Stimulated activated naive CD8-positive, alpha-beta T cell treated with anti-CD3 and anti-CD28 coated beads, Interleukin-15, amount 100 ng/mL, for 72 hours (primary cell): ENCODE measurements at regions not wholly inside any gene's neighbourhood (a gene's known extent, or its start where the extent isn't known, plus 50 kb on each side); places are given as distances from the start of the nearest gene placed in this dataset.

Experiments
- ATAC-seq: fragments of 150-1000 bp; cut with Tn5 transposase; 2 replicates; pipeline ENCODE4 v1.10.0; 2021; ENCODE audit warnings: mild to moderate bottlenecking, moderate library complexity
- DNase-seq, 2 donors: peaks; one replicate each; pipeline ENCODE4 v3.0.0; 2021 to 2022
- H3K27ac Mint-ChIP-seq, 2 donors: one replicate each; pipeline ENCODE4 v1.8.0; 2022; ENCODE audit warnings: mild to moderate bottlenecking in 2 of 2, mixed read lengths in 2 of 2, moderate library complexity in 2 of 2
- H3K27me3 Mint-ChIP-seq: one replicate; pipeline ENCODE4 v1.8.0; 2022; ENCODE audit warnings: mixed read lengths
- H3K4me1 Mint-ChIP-seq: one replicate; pipeline ENCODE4 v1.8.0; 2022; ENCODE audit warnings: mild to moderate bottlenecking, mixed read lengths
- H3K4me3 Mint-ChIP-seq, 2 donors: one replicate each; pipeline ENCODE4 v1.8.0; 2022; ENCODE audit warnings: mild to moderate bottlenecking in 2 of 2, mixed read lengths in 2 of 2, moderate library complexity in 1 of 2
- H3K9me3 Mint-ChIP-seq, 2 donors: one replicate each; pipeline ENCODE4 v1.8.0; 2022; ENCODE audit warnings: mixed read lengths in 2 of 2

DNA sequence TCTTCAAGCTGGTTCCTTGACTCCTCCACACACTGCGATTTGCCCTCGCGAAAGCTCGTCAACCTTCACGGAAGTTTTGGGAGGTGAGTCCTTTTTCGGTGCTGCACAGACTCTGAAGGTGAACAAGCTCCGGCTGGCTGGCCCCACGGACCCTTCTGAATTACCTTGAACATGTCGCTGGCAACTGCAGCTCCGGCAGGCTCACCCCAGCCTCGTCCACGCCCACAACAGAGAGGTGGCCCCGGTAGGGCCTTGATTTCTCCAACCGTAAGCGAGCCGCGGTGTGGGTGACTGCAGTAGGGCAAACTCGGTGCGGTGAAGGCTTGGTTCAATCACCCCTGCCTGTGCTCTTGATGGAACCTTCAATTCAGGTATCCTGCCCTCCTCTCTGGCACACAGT is 1020.7 kb upstream of the GOT2 start:
- ATAC-seq, result no peak
- DNase-seq, result no peak
- Mint-ChIP-seq H3K4me1 (no peaks in the 10 kb centered on the region), H3K4me3 (no peak overlapping the region), H3K9me3 (peaks cover 0 to 8% of the 10 kb centered on the region in 2 donors), H3K27me3 (no peaks in the 10 kb centered on the region), H3K27ac (no peak overlapping the region)

GRCh38 chr16:59749662-59750336 is 1015.7 kb upstream of the GOT2 start:
- Mint-ChIP-seq H3K27me3 (no peaks in the 10 kb centered on the region), H3K4me3 (no peak overlapping the region), H3K27ac (no peak overlapping the region), H3K9me3 (peaks cover 6 to 10% of the 10 kb centered on the region in 2 donors), H3K4me1 (no peaks in the 10 kb centered on the region)
- ATAC-seq (no peak), DNase-seq (no peak)

DNA sequence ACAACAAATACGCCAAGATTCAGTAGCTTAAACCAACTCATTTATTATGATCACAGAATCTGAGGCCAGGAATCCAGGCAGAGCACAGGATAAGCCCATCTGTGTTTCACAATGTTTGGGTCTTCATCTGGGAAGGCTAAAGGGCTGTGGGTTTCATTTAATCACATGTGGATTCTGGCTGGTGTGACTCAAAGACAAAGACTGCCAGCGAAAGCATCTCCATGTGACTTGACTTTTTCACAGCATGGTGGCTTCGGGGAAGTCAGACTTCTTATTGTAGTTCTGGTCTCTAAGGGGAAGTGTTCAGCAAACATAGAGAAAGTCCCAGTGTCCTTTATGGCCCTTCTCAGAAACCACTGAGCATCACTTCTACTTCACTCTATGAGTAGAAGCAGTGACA is 1014.4 kb upstream of the GOT2 start:
- ATAC-seq, result no peak
- no peak overlapping the region for H3K27ac Mint-ChIP-seq

GRCh38 chr16:59743504-59743903 is 1009.4 kb upstream of the GOT2 start:
- no peak overlapping the region for H3K27ac Mint-ChIP-seq
- H3K27me3 Mint-ChIP-seq, result no peaks in the 10 kb centered on the region
- H3K9me3 Mint-ChIP-seq, result peaks cover 6 to 15% of the 10 kb centered on the region in 2 donors
- ATAC-seq, result no peak
- no peaks in the 10 kb centered on the region for H3K4me1 Mint-ChIP-seq
- H3K4me3 Mint-ChIP-seq, result no peak overlapping the region
- DNase-seq, result no peak

More for the DNA sequence above, 1014.4 kb upstream of the GOT2 start:
- Mint-ChIP-seq H3K4me3 (no peak overlapping the region), H3K4me1 (no peaks in the 10 kb centered on the region), H3K27me3 (no peaks in the 10 kb centered on the region), H3K9me3 (peaks cover 6 to 16% of the 10 kb centered on the region in 2 donors)
- no peak for DNase-seq

DNA sequence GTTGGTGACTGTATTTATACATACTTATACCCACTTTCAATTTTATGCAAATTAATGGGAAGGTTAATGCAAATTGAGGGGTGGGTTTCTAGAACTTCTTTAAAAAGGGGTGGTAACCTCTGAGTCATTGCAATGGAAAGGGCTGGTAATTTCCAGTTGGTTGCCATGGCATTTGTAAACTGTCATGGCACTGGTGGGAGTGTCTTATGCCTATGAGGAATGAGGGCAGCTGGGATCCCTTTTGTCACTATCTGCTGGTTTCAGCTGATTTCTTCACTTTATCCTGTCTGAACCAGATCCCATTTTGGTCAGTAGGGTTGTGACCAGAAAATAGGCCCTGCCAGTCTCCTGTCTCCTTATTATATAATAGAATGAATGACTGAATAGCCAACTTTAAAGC is 1006.7 kb upstream of the GOT2 start:
- ATAC-seq (no peak), DNase-seq (no peak)
- Mint-ChIP-seq H3K9me3 (peaks cover 0 to 21% of the 10 kb centered on the region in 2 donors), H3K27ac (no peak overlapping the region), H3K27me3 (no peaks in the 10 kb centered on the region), H3K4me1 (no peaks in the 10 kb centered on the region), H3K4me3 (no peak overlapping the region)

GRCh38 chr16:59737274-59737673 is 1003.2 kb upstream of the GOT2 start:
- Mint-ChIP-seq H3K27me3 (no peaks in the 10 kb centered on the region), H3K9me3 (peaks cover under 1 to 10% of the 10 kb centered on the region in 2 donors), H3K27ac (no peak overlapping the region), H3K4me3 (no peak overlapping the region), H3K4me1 (no peaks in the 10 kb centered on the region)
- no peak for ATAC-seq
- DNase-seq, result no peak

DNA sequence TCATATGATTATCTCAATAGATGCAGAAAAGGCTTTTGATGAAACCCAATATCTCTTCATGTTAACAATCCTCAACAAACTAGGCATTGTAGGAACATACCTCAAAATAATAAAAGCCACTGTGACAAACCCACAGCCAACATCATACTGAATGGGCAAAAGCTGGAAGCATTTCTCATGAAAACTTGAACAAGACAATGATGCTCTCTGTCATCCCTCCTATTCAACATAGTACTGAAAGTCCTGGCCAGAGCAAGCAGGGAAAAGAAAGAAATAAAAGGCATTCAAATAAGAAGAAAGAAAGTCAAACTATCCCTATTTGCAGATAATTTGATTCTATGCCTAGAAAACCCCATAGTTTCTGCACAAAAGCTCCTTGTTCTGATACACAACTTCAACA is 999.2 kb upstream of the GOT2 start:
- ATAC-seq, result no peak
- no peak overlapping the region for H3K27ac Mint-ChIP-seq
- no peak for DNase-seq
- H3K27me3 Mint-ChIP-seq, result no peaks in the 10 kb centered on the region
- H3K4me3 Mint-ChIP-seq, result no peak overlapping the region
- H3K4me1 Mint-ChIP-seq, result no peaks in the 10 kb centered on the region
- H3K9me3 Mint-ChIP-seq, result peaks cover 15 to 19% of the 10 kb centered on the region in 2 donors

DNA sequence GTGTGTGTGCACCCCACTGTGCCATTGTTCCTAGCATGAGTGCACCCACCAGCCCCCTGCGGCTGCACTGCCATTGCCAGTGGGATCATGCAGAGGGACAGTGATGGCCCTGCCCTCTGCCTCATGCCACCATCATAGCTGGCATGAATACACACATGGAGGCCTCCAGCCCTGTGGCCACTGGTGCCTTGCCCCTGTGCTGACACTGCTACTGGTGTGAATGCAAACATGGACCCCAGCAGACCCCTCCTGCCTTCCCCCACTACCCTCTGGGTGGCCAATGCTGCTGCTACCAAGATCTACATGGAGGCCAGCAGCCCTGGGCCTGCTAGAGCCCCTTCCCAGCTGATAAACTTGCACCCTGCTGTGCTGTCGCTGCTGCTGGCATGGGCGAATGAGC is 995.5 kb upstream of the GOT2 start:
- ATAC-seq, result no peak
- Mint-ChIP-seq H3K9me3 (peaks cover 10 to 26% of the 10 kb centered on the region in 2 donors), H3K4me1 (no peaks in the 10 kb centered on the region), H3K27ac (no peak overlapping the region), H3K27me3 (no peaks in the 10 kb centered on the region), H3K4me3 (no peak overlapping the region)
- no peak for DNase-seq

- no peak overlapping the region for H3K4me3 Mint-ChIP-seq
These were observed 985.0 kb upstream of the GOT2 start for GRCh38 chr16:59719121-59719520.

GRCh38 chr16:59707436-59708226 is 973.5 kb upstream of the GOT2 start:
- Mint-ChIP-seq H3K27ac (no peak overlapping the region), H3K27me3 (no peaks in the 10 kb centered on the region), H3K4me3 (no peak overlapping the region), H3K4me1 (no peaks in the 10 kb centered on the region), H3K9me3 (peaks cover 0 to 13% of the 10 kb centered on the region in 2 donors)
- DNase-seq (no peak), ATAC-seq (no peak)

More at GRCh38 chr16:59719121-59719520, 985.0 kb upstream of the GOT2 start:
- Mint-ChIP-seq H3K4me1 (no peaks in the 10 kb centered on the region), H3K27ac (no peak overlapping the region), H3K9me3 (no peaks in the 10 kb centered on the region), H3K27me3 (no peaks in the 10 kb centered on the region)
- ATAC-seq (no peak), DNase-seq (no peak)

DNA sequence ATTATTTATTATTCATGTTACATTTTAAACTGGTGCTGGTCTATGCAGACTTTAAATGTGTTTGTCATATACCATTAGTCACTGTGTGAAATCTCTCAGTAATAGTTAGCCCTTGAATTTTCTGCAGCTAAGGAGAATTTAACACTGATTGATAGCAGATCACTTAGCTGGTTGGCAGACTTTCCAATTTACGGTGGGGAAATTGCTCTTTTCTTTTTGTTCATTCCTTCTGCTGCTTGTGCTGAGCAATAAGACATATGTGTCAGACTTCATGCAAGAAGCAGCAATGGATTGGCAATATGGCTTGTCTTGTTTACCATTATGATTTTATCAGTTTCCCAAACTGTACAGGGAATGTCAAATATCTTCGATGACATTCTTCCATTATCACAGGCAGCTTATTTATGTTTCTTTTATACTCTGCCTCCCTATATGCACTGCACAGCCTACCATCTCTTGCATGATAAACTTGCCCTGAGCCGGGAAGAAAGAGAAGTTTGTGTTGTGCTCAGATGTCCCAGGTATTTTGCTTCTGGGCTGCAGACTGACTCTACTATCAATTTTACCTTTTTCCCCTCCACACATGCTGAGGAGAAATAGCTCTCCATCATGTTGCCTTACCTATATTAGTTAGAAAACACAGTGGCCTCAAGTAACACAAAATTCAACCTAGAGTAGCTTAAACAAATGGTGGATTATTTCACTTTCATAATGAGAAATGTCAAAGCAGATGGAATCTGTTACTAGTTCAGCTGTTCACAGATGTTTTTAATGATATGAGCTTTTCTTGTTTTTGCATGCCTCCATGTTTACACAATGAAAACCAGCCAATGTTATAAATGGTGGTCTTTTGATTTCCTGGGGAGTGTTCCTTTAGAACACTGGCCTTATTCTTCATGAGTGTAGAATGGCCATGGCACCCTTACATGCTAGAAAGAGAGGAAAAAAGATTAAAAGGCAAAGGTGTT is 968.1 kb upstream of the GOT2 start:
- no peak for DNase-seq
- H3K9me3 Mint-ChIP-seq, result peaks cover 0 to 13% of the 10 kb centered on the region in 2 donors
- no peaks in the 10 kb centered on the region for H3K4me1 Mint-ChIP-seq
- no peaks in the 10 kb centered on the region for H3K27me3 Mint-ChIP-seq
- H3K4me3 Mint-ChIP-seq, result no peak overlapping the region
- ATAC-seq, result no peak
- no peak overlapping the region for H3K27ac Mint-ChIP-seq

- H3K27me3 Mint-ChIP-seq, result no peaks in the 10 kb centered on the region
These were observed 965.7 kb upstream of the GOT2 start for GRCh38 chr16:59699786-59700185.

GRCh38 chr16:59698346-59699020 is 964.4 kb upstream of the GOT2 start:
- Mint-ChIP-seq H3K9me3 (peaks cover 0 to 11% of the 10 kb centered on the region in 2 donors), H3K4me1 (no peaks in the 10 kb centered on the region), H3K27ac (no peak overlapping the region), H3K27me3 (no peaks in the 10 kb centered on the region), H3K4me3 (no peak overlapping the region)
- DNase-seq, result no peak
- no peak for ATAC-seq

More at GRCh38 chr16:59699786-59700185, 965.7 kb upstream of the GOT2 start:
- H3K27ac Mint-ChIP-seq, result no peak overlapping the region
- DNase-seq (no peak), ATAC-seq (no peak)
- no peaks in the 10 kb centered on the region for H3K4me1 Mint-ChIP-seq
- H3K9me3 Mint-ChIP-seq, result peaks cover 0 to 11% of the 10 kb centered on the region in 2 donors
- no peak overlapping the region for H3K4me3 Mint-ChIP-seq

GRCh38 chr16:59697761-59698160 is 963.6 kb upstream of the GOT2 start:
- Mint-ChIP-seq H3K4me3 (no peak overlapping the region), H3K9me3 (peaks cover 0 to 11% of the 10 kb centered on the region in 2 donors), H3K27ac (no peak overlapping the region), H3K27me3 (no peaks in the 10 kb centered on the region), H3K4me1 (no peaks in the 10 kb centered on the region)
- DNase-seq (no peak), ATAC-seq (no peak)

DNA sequence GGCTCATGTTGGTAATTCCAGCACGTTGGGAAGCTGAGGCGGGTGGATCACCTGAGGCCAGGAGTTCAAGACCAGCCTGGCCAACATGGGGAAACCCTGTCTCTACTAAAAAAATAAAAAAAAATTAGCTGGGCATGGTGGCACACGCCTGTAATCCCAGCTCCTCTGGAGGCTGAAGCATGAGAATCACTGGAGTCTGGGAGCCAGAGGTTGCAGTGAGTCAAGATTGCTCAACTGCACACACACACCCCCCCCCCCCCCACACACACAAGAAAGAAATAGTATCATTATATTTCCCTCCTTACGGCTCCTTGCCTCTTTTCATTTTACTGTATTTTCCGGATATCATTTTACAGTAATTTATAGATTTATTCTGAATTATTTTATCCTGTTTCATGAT is 963.1 kb upstream of the GOT2 start:
- no peak overlapping the region for H3K4me3 Mint-ChIP-seq
- peaks cover 0 to 11% of the 10 kb centered on the region in 2 donors for H3K9me3 Mint-ChIP-seq
- no peaks in the 10 kb centered on the region for H3K4me1 Mint-ChIP-seq
- H3K27ac Mint-ChIP-seq, result no peak overlapping the region
- H3K27me3 Mint-ChIP-seq, result no peaks in the 10 kb centered on the region
- DNase-seq (no peak), ATAC-seq (no peak)
